ENCODE measurements at regions not wholly inside any gene's neighbourhood (a gene's known extent, or its start where the extent isn't known, plus 50 kb on each side); places are given as distances from the start of the nearest gene placed in this dataset.

DNA sequence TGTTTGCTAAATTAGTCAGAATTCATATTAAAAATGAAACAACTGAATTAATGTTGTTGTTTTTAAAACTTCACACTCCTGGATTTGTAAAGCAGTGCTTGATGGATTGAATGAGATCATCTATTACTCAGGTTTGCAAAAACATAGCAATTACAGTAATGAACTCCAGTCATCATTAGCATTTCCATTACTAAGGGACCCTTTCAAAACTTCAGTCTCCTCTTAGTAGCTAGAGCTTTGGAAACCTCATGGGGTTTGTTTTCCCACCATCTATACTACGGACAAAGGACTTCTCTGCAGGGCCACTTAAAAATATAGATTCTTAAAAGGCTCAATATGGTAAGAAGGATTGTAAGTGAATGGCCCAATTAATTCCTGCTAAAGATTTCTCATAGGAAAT, 174.5 kb upstream of the PRNP start:
- no peak for DNase-seq

DNA sequence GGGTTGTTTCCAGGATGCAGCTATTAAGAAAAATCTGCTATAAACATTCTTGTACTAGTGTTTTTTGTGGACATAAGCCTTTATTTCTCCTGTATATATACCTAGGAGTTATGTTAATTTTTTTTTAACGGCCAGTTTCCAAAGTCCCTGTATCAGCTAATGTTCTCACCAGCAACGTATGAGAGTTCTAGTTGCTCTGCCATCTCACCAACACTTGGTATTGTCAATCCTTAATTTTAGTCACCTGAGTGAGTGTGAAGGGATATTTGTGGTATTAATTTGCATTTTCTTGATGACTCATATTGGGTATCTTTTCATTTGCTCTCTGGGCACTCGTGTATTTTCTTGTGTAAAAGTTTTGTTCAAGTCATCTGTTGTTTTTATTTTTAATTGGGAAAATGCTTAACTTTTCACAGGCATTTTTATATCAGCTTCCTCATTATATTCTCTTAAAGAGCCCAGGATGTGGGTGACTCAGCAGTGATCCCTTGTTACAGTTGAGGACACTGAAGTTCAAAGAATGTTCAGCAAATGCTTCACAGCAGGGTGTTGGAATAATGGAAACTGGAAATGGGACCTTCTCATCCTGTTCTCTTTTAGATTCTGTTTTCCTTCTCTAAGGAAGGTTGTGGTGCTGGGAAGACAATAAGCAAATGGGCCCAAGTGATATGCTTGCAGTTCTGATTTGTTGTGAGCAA, 176.3 kb upstream of the PRNP start:
- no peak for DNase-seq

- DNase-seq, result no peak
These were observed 177.5 kb upstream of the PRNP start for GRCh38 chr20:4508773-4509172.

GRCh38 chr20:4507288-4507719, 179.0 kb upstream of the PRNP start:
- no peak for DNase-seq

- no peak for DNase-seq
These were observed 181.4 kb upstream of the PRNP start for GRCh38 chr20:4504814-4505213.

DNA sequence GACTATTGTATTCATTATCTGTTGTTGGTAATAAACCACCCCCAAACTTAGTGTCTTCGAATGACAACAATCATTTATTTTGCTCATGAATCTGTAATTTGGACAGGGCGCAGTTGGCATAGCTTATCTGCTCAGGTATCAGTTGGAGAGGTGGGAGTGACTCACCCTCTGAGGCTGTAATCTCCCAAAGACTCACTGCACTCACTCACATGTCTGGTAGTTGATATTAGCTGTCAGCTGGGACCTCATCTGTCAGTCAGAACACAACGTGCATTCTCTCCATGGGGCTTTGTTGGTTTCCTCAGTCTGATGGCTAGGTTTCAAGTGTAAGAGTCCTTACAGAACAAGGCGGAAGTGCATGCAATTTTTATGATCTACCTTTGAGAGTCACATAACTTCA, 183.5 kb upstream of the PRNP start:
- DNase-seq, result no peak

GRCh38 chr20:4493386-4493785, 192.9 kb upstream of the PRNP start:
- DNase-seq, result no peak

GRCh38 chr20:4491643-4492042, 194.6 kb upstream of the PRNP start:
- DNase-seq, result no peak

GRCh38 chr20:4490606-4491280, 195.5 kb upstream of the PRNP start:
- DNase-seq, result no peak

- no peak for DNase-seq
These were observed 196.2 kb upstream of the PRNP start for GRCh38 chr20:4490045-4490444.

GRCh38 chr20:4488407-4489339, 197.6 kb upstream of the PRNP start:
- DNase-seq, result no peak

GRCh38 chr20:4484379-4484997, 201.8 kb upstream of the PRNP start:
- DNase-seq, result no peak

DNA sequence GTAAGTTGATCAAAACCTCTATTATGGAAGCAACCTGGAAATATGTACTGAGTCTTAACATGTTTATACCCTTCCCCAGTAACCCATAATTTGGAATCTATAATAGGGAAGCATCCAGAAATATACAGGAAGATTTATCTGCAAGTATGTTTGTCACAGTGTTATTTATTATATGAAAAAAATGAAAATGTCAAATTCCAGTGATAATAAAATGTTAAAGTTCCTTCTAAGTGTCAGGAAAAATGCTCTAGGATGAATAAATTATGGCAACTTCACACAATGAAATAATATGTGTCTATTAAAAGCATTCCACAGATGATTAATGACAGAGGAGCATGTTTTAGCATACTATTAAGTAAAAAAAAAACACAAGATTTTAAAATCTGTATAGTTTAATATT, 202.3 kb upstream of the PRNP start:
- no peak for DNase-seq

DNA sequence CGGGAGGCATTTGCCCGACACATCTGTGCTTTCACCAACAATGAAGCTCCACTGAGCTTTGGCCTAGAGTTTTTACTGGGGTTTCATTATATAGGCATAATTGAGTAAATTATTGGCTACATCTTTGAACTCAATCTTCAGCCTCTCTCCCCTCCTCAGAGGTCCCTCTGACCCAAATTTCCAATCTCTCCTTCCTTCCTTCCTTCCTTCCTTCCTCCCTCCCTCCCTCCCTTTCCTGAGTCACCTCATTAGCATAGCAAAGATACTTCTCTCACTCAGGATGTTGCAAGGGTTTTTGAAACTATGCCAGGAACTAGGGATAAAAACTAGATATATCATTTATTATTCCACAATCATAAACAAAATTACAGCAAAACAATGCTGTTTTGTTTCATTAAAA, 202.8 kb upstream of the PRNP start:
- no peak for DNase-seq

- no peak for DNase-seq
These were observed 206.2 kb upstream of the PRNP start for GRCh38 chr20:4480104-4480503.

DNA sequence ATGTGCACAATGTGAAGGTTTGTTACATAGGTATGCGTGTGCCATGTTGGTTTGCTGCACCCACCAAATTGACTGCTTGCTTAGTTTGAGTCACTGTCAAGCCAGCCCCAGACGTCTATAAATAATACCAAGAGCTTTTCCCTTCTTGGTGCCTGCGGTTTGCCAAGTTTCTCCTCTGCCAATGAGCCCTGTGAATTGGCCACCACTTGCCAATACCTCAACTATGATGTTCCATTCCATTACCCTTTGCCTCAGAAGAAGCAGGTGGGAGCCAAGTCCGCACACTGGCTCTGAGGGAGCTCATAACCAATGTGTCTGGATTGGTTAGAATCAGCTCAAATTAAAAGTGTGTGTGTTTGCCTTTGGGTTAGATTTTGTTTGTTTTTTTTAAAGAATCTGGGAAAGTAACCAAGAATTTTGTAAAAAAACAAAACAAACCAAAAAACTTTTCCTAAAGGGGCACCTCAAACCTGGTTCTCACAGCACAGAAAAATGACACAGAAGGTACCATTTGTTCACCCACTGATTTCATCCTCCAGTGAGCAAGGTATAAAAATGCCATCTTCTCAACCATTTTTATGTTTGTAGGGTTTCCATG, 209.3 kb upstream of the PRNP start:
- no peak for DNase-seq

- DNase-seq, result no peak
These were observed 213.3 kb upstream of the PRNP start for GRCh38 chr20:4472906-4473305.

DNA sequence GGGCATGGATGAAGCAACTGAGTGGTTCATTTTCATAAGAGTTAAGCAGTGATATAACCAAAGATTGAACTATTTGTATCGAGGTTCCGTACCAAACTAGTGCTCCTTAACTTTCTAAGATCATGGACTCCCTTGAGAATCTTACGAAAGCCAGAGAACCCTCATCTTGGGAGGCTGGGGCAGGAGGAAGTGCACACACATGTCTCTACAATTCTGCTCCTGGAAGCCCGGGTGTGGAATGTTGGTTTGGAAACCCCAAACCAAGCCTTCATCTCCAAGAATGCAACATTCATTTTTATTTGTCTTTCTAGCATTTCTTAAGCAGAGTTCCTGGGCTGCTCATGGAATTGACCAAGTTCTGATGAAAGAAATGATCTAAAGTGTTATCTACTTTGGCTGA, 215.0 kb upstream of the PRNP start:
- DNase-seq, result no peak

DNA sequence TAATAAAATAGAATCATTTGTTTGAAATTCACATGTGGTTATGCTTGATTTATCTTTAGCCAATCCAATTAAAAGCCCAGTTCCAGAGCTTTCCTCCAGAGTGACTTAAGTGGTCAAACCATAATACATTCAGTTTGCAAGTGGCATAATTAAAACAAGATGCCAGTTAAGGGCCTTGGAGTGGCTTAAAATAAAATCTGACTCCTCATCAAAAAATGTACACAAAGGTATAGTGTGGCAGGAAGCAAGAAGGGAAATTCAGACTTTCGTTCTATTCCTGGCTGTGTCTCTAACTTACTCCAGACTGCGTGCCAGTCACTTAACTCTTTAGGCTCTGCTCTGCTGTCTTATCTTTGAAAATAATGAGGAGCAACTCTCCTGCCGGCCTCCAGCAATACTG, 215.9 kb upstream of the PRNP start:
- no peak for DNase-seq

GRCh38 chr20:4469910-4470309, 216.3 kb upstream of the PRNP start:
- no peak for DNase-seq

DNA sequence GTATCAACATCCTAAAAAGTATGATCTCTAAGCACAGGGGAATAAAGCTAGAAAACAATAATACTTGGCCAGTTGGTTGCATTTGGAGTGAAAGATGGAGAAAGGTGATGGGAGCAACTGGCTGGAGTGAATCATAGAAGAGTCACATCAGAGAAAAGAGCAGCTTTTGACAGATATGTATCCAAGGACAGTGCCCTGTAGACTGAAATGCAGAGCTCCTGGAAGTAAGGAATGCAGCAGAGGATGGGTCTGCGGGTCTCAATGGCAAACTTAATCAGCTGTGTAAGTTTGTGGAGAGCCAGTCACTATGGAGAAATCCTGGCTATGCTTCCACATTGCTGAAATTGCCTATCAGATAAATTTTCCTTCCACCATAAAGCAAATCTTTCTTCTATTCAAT, 218.1 kb upstream of the PRNP start:
- no peak for DNase-seq

GRCh38 chr20:4465855-4466545, 216.9 kb upstream of the ADRA1D start:
- DNase-seq, result no peak

Data from NCI-H2227 treated with DMSO at 0.1 percent for 48 hours (cell line).